H1 (cell line): ENCODE measurements at regions not wholly inside any gene's neighbourhood (a gene's known extent, or its start where the extent isn't known, plus 50 kb on each side); places are given as distances from the start of the nearest gene placed in this dataset.

Experiments used
- CHD7 ChIP-seq: fragments of 300-600 bp; sonication (generic); IDR thresholded peaks from 2 replicates; pipeline ENCODE4 v1.7.1; 2012; ENCODE audit warnings: low read length, moderate library complexity, mild to moderate bottlenecking, inconsistent platforms; ENCODE audit not compliant: insufficient replicate concordance
- CTCF ChIP-seq, 3 experiments: IDR thresholded peaks; 1 replicate in 2 of 3; 2 replicates in 1 of 3; pipeline versions ENCODE4 v1.5.1 to v1.6.1; 2011; ENCODE audit warnings: low read length in 3 of 3, mild to moderate bottlenecking in 3 of 3, inconsistent platforms in 2 of 3, low read depth in 1 of 3, moderate library complexity in 1 of 3; ENCODE audit not compliant: insufficient read depth in 1 of 3; ENCODE audit errors: control extremely low read depth in 1 of 3
- GABPA ChIP-seq: IDR thresholded peaks from 2 replicates; pipeline ENCODE4 v1.6.1; 2011; ENCODE audit warnings: mild to moderate bottlenecking, low read length, moderate library complexity, borderline replicate concordance; ENCODE audit not compliant: insufficient read depth
- KDM5A ChIP-seq: fragments of 200-600 bp; IDR thresholded peaks from 2 replicates; pipeline ENCODE4 v1.7.1; 2012; ENCODE audit warnings: mild to moderate bottlenecking, low read length, inconsistent platforms, mixed read lengths
- POLR2A ChIP-seq, 2 experiments: IDR thresholded peaks; 1 replicate in 1 of 2; 2 replicates in 1 of 2; pipeline ENCODE4 v1.6.1; 2011; ENCODE audit warnings: low read depth in 2 of 2, low read length in 2 of 2, mild to moderate bottlenecking in 2 of 2; ENCODE audit errors: control extremely low read depth in 1 of 2
- SUZ12 ChIP-seq: fragments of 200-600 bp; sonication (generic); IDR thresholded peaks from 2 replicates; pipeline ENCODE4 v1.6.1; 2012; ENCODE audit warnings: mild to moderate bottlenecking, inconsistent platforms, low read length, moderate library complexity, mixed read lengths

DNA sequence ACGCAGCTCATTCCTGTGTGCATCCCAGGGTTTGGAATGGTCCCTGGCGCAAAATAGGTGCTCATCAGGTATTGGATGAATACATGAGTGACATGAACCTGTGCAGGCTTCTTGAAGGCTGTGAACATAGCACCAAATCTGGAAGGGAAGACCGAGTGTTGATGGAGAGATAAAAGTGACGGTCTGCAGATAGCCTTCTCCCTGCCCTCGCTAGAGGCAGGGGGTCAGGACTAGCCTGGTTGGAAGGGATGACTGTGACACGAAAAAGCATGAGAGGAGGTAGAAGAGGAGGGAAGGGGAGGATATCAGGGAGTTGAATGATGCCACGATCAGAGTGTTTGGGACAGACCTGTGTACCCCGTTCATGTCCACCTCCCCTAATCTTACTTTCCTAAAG, 267.1 kb downstream of the XXYLT1 start:
- TF ChIP-seq CTCF (IDR thresholded peaks at IDR 0.05; ENCODE audit: control extremely low read depth in 1 of 3, insufficient read depth in 1 of 3, low read depth in 1 of 3, low read length in 3 of 3) (no peak), POLR2A (IDR thresholded peaks at IDR 0.05; ENCODE audit: control extremely low read depth in 1 of 2, low read depth in 2 of 2, low read length in 2 of 2) (no peak), CHD7 (no peak), KDM5A (no peak), GABPA (no peak), SUZ12 (no peak)
